Endothelial cell (in vitro differentiated cells): ENCODE measurements at regions not wholly inside any gene's neighbourhood (a gene's known extent, or its start where the extent isn't known, plus 50 kb on each side); places are given as distances from the start of the nearest gene placed in this dataset.
"Not testable (repeated sequence)": the region's sequence is repeated elsewhere in the genome, so short reads cannot be mapped to it uniquely, and the experiment has no call there.

Source experiments
- DNase-seq: peaks from one replicate; pipeline ENCODE4 v3.0.0; 2021; ENCODE audit warnings: low spot score
- H3K27ac Mint-ChIP-seq: one replicate; pipeline ENCODE4 v1.8.0; 2021; ENCODE audit warnings: mixed read lengths, inconsistent platforms; ENCODE audit not compliant: unreplicated experiment
- H3K27me3 Mint-ChIP-seq: one replicate; pipeline ENCODE4 v1.8.0; 2021; ENCODE audit warnings: mild to moderate bottlenecking, moderate library complexity, mixed read lengths, inconsistent platforms; ENCODE audit not compliant: unreplicated experiment
- H3K36me3 Mint-ChIP-seq: one replicate; pipeline ENCODE4 v1.8.0; 2021; ENCODE audit warnings: mild to moderate bottlenecking, low read depth, mixed read lengths, inconsistent platforms; ENCODE audit not compliant: unreplicated experiment
- H3K4me1 Mint-ChIP-seq: one replicate; pipeline ENCODE4 v1.8.0; 2021; ENCODE audit warnings: mild to moderate bottlenecking, mixed read lengths, inconsistent platforms; ENCODE audit not compliant: unreplicated experiment
- H3K4me3 Mint-ChIP-seq: one replicate; pipeline ENCODE4 v1.8.0; 2021; ENCODE audit warnings: mild to moderate bottlenecking, mixed read lengths, inconsistent platforms; ENCODE audit not compliant: unreplicated experiment
- H3K9me3 Mint-ChIP-seq: one replicate; pipeline ENCODE4 v1.8.0; 2021; ENCODE audit warnings: mixed read lengths, inconsistent platforms; ENCODE audit not compliant: unreplicated experiment
- TF ChIP-seq, protein P1 (sequence below): fragments of 200-600 bp; sonication (generic); IDR thresholded peaks from one replicate; pipeline ENCODE4 v1.5.0; 2021; ENCODE audit warnings: antibody characterized with exemption; ENCODE audit not compliant: unreplicated experiment

- Mint-ChIP-seq H3K4me1 (no peaks in the 10 kb centered on the region), H3K27me3 (no peaks in the 10 kb centered on the region), H3K36me3 (no peaks in the 10 kb centered on the region), H3K27ac (no peak overlapping the region), H3K9me3 (no peaks in the 10 kb centered on the region), H3K4me3 (no peak overlapping the region)
- TF ChIP-seq, protein P1, sequence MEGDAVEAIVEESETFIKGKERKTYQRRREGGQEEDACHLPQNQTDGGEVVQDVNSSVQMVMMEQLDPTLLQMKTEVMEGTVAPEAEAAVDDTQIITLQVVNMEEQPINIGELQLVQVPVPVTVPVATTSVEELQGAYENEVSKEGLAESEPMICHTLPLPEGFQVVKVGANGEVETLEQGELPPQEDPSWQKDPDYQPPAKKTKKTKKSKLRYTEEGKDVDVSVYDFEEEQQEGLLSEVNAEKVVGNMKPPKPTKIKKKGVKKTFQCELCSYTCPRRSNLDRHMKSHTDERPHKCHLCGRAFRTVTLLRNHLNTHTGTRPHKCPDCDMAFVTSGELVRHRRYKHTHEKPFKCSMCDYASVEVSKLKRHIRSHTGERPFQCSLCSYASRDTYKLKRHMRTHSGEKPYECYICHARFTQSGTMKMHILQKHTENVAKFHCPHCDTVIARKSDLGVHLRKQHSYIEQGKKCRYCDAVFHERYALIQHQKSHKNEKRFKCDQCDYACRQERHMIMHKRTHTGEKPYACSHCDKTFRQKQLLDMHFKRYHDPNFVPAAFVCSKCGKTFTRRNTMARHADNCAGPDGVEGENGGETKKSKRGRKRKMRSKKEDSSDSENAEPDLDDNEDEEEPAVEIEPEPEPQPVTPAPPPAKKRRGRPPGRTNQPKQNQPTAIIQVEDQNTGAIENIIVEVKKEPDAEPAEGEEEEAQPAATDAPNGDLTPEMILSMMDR, result no peak
- DNase-seq, result no peak
Observed at GRCh38 chrX:125137521-125137920, 182.2 kb upstream of the TEX13C start.

DNA sequence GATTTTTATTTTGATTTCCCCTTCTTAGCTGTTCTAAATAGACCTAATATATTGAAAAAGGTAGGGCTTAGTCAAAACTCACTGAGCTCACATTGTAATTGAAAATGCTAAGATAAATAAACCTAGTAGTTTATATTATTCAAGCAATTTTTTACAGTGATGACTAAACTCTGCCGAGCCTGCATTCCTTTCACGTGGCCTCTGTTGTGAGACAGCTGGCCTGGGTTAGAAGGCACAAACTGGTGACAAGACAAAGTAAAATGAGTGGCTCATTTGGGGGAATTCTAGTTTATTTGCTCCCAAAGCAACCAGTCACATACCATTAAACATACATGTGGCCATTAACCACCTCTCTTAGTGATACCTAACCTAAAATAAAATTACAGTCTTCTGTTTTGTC is 169.4 kb upstream of the TEX13C start:
- H3K27ac Mint-ChIP-seq, result no peak overlapping the region
- no peaks in the 10 kb centered on the region for H3K27me3 Mint-ChIP-seq
- no peaks in the 10 kb centered on the region for H3K4me1 Mint-ChIP-seq
- no peak for DNase-seq
- no peak overlapping the region for H3K4me3 Mint-ChIP-seq
- no peaks in the 10 kb centered on the region for H3K9me3 Mint-ChIP-seq
- TF ChIP-seq, protein P1, result no peak
- H3K36me3 Mint-ChIP-seq, result no peaks in the 10 kb centered on the region

DNA sequence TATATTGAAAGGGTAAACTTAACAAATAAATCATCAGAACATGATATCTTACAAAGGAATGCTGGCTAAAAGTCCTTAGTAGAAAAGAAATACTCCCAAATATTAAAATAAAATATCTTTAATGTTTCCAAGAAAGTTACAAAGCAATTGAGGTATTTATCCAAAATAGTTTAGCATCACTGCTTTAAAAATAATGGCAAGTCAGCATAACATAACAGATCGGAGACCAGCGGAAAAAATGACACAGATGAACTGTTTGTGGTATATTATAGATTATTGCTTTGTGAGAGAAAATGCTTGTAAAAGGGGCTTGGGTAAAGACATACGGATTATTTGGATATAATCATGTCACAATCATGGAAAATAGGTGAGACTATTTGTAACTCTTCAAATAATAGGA is 168.5 kb upstream of the TEX13C start:
- Mint-ChIP-seq H3K4me1 (no peaks in the 10 kb centered on the region), H3K36me3 (no peaks in the 10 kb centered on the region), H3K27me3 (no peaks in the 10 kb centered on the region), H3K9me3 (no peaks in the 10 kb centered on the region), H3K27ac (no peak overlapping the region), H3K4me3 (no peak overlapping the region)
- DNase-seq, result no peak
- TF ChIP-seq, protein P1, result no peak

DNA sequence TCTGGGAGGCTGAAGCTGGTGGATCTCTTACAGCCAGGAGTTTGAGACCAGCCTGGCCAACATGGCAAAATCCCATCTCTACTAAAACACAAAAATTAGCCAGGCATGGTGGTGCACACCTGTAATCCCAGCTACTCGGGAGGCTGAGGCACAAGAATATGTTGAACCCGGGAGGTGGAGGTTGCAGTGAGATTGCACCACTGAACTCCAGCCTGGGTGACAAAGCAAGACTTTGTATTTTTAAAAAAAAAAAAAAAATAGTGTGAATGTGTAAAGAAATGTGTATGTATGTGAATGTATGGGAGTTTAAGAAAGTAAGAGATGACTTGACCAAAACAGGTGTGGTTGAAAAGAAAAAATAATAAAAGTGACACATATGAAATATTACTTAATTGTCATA is 167.7 kb upstream of the TEX13C start:
- no peak for DNase-seq
- H3K36me3 Mint-ChIP-seq, result no peaks in the 10 kb centered on the region
- no peaks in the 10 kb centered on the region for H3K9me3 Mint-ChIP-seq
- H3K27ac Mint-ChIP-seq, result no peak overlapping the region
- no peaks in the 10 kb centered on the region for H3K4me1 Mint-ChIP-seq
- H3K27me3 Mint-ChIP-seq, result no peaks in the 10 kb centered on the region
- no peak overlapping the region for H3K4me3 Mint-ChIP-seq
- TF ChIP-seq, protein P1, result no peak

- no peaks in the 10 kb centered on the region for H3K9me3 Mint-ChIP-seq
- no peak overlapping the region for H3K27ac Mint-ChIP-seq
- no peaks in the 10 kb centered on the region for H3K27me3 Mint-ChIP-seq
- no peak overlapping the region for H3K4me3 Mint-ChIP-seq
- no peaks in the 10 kb centered on the region for H3K4me1 Mint-ChIP-seq
- no peak for DNase-seq
- H3K36me3 Mint-ChIP-seq, result no peaks in the 10 kb centered on the region
- TF ChIP-seq, protein P1, result no peak
Observed at GRCh38 chrX:125153621-125154020, 166.1 kb upstream of the TEX13C start.

DNA sequence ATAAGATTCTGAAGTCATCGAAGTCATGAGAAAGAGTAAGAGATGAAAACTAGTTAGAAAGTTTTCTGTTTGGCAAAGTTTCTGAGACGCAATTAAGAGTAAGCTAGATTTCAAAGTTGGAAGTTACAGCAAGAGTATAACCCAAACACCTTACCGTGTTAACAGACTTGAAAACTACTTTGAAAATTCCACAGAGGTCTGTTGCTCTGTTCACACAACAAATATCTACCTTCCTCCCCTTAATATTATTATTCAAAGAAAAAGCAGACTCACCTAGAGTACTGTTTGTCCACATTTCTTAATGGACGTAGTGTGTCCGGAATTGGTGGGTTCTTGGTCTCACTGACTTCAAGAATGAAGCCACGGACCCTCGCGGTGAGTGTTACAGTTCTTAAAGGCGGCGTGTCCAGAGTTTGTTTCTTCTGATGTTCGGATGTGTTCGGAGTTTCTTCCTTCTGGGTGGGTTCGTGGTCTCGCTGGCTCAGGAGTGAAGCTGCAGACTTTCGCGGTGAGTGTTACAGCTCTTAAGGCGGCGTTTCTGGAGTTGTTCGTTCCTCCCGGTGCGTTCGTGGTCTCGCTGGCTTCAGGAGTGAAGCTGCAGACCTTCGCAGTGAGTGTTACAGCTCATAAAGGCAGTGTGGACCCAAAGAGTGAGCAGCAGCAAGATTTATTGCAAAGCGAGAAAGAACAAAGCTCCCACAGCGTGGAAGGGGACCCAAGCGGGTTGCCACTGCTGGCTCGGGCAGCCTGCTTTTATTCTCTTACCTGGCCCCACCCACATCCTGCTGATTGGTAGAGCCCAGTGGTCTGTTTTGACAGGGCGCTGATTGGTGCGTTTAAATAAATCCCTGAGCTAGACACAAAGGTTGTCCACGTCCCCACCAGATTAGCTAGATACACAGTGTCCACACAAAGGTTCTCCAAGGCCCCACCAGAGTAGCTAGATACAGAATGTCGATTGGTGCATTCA is 165.1 kb upstream of the TEX13C start:
- H3K4me3 Mint-ChIP-seq, H3K4me1 Mint-ChIP-seq, H3K36me3 Mint-ChIP-seq, H3K27me3 Mint-ChIP-seq, DNase-seq, H3K9me3 Mint-ChIP-seq, H3K27ac Mint-ChIP-seq: not testable (repeated sequence)

GRCh38 chrX:125155296-125156033 is 164.2 kb upstream of the TEX13C start:
- H3K27ac Mint-ChIP-seq, H3K9me3 Mint-ChIP-seq, H3K4me1 Mint-ChIP-seq, DNase-seq, H3K27me3 Mint-ChIP-seq, H3K36me3 Mint-ChIP-seq, H3K4me3 Mint-ChIP-seq: not testable (repeated sequence)
